GM23338 (cell line): ENCODE measurements at regions not wholly inside any gene's neighbourhood (a gene's known extent, or its start where the extent isn't known, plus 50 kb on each side); places are given as distances from the start of the nearest gene placed in this dataset.

Experiments used
- ATAC-seq: fragments of 200-7000 bp; cut with Tn5 transposase; 3 replicates; pipeline ENCODE4 v1.9.1; 2020
- DNase-seq: peaks from one replicate; pipeline ENCODE4 v3.0.0-alpha.2; 2015; ENCODE audit warnings: low spot score
- H2AFZ ChIP-seq: fragments of 200-600 bp; sonication (generic); 2 replicates; pipeline ENCODE4 v1.8.0; 2016; ENCODE audit warnings: antibody characterized with exemption, mild to moderate bottlenecking, moderate library complexity
- H3F3A ChIP-seq: fragments of 200-600 bp; sonication (generic); replicated peaks from 2 replicates; pipeline ENCODE4 v1.8.0; 2017; ENCODE audit warnings: antibody characterized with exemption, mixed run types, low read depth
- H3K27ac ChIP-seq: fragments of 200-600 bp; sonication (generic); 2 replicates; pipeline ENCODE4 v1.6.1; 2016; ENCODE audit warnings: low read depth
- H3K27me3 ChIP-seq: fragments of 200-600 bp; sonication (generic); 2 replicates; pipeline ENCODE4 v1.8.0; 2016; ENCODE audit warnings: mild to moderate bottlenecking, mixed run types, moderate library complexity; ENCODE audit not compliant: insufficient read depth
- H3K36me3 ChIP-seq: fragments of 200-600 bp; sonication (generic); 2 replicates; pipeline ENCODE4 v1.8.0; 2016; ENCODE audit warnings: mild to moderate bottlenecking; ENCODE audit not compliant: insufficient read depth
- H3K4me1 ChIP-seq: fragments of 200-600 bp; sonication (generic); 2 replicates; pipeline ENCODE4 v1.8.0; 2016; ENCODE audit warnings: mild to moderate bottlenecking, moderate library complexity; ENCODE audit not compliant: insufficient read depth
- H3K4me2 ChIP-seq: fragments of 200-600 bp; sonication (generic); 2 replicates; pipeline ENCODE4 v1.7.1; 2017; ENCODE audit warnings: mixed run types
- H3K4me3 ChIP-seq: fragments of 200-600 bp; sonication (generic); 2 replicates; pipeline ENCODE4 v1.6.1; 2016; ENCODE audit warnings: mixed run types
- H3K79me2 ChIP-seq: fragments of 200-600 bp; sonication (generic); replicated peaks from 2 replicates; pipeline ENCODE4 v1.8.0; 2017; ENCODE audit warnings: mild to moderate bottlenecking; ENCODE audit not compliant: insufficient read depth
- H3K9me2 ChIP-seq: fragments of 200-600 bp; sonication (generic); 2 replicates; pipeline ENCODE4 v1.8.0; 2017; ENCODE audit not compliant: insufficient read depth
- H4K20me1 ChIP-seq: fragments of 200-600 bp; sonication (generic); replicated peaks from 2 replicates; pipeline ENCODE4 v1.8.0; 2017; ENCODE audit warnings: mild to moderate bottlenecking; ENCODE audit not compliant: insufficient read depth
- H3K27ac Mint-ChIP-seq: 2 replicates; pipeline ENCODE4 v1.8.0; 2020; ENCODE audit warnings: inconsistent platforms, mild to moderate bottlenecking, moderate library complexity, mixed read lengths
- H3K27me3 Mint-ChIP-seq: 3 replicates; pipeline ENCODE4 v1.8.0; 2022; ENCODE audit warnings: low read depth, mild to moderate bottlenecking, moderate library complexity, mixed read lengths, inconsistent platforms; ENCODE audit not compliant: insufficient read depth, poor library complexity
- H3K36me3 Mint-ChIP-seq: 3 replicates; pipeline ENCODE4 v1.8.0; 2021; ENCODE audit warnings: low read depth, mild to moderate bottlenecking, inconsistent platforms, moderate library complexity, mixed read lengths
- H3K4me1 Mint-ChIP-seq: 3 replicates; pipeline ENCODE4 v1.8.0; 2020; ENCODE audit warnings: mild to moderate bottlenecking, inconsistent platforms, mixed read lengths
- H3K4me3 Mint-ChIP-seq: 3 replicates; pipeline ENCODE4 v1.8.0; 2021; ENCODE audit warnings: moderate library complexity, mild to moderate bottlenecking, inconsistent platforms, mixed read lengths
- H3K9me3 Mint-ChIP-seq: 3 replicates; pipeline ENCODE4 v1.8.0; 2020; ENCODE audit warnings: moderate library complexity, mild to moderate bottlenecking, inconsistent platforms, mixed read lengths
- ETS1 ChIP-seq: IDR thresholded peaks from 2 replicates; pipeline ENCODE4 v1.6.1; 2016; ENCODE audit warnings: antibody characterized with exemption
- EZH2phosphoT487 ChIP-seq: fragments of 200-600 bp; sonication (generic); IDR thresholded peaks from one replicate; pipeline ENCODE4 v1.8.1; 2018; ENCODE audit warnings: antibody characterized with exemption; ENCODE audit not compliant: unreplicated experiment
- JUNB ChIP-seq: IDR thresholded peaks from one replicate; pipeline ENCODE4 v1.6.1; 2016; ENCODE audit warnings: antibody characterized with exemption; ENCODE audit not compliant: unreplicated experiment
- NANOG ChIP-seq: IDR thresholded peaks from 2 replicates; pipeline ENCODE4 v1.6.1; 2016; ENCODE audit warnings: antibody characterized with exemption, borderline replicate concordance
- POLR2AphosphoS5 ChIP-seq: IDR thresholded peaks from 2 replicates; pipeline ENCODE4 v1.6.1; 2016; ENCODE audit warnings: antibody characterized with exemption, low read depth
- ZNF331 ChIP-seq: fragments of 250-450 bp; sonication (Bioruptor Pico); IDR thresholded peaks from 2 replicates; pipeline ENCODE4 v1.5.0; 2020; ENCODE audit warnings: low read depth, mild to moderate bottlenecking, moderate library complexity
- ZNF462 ChIP-seq: fragments of 250-450 bp; sonication (Bioruptor Pico); IDR thresholded peaks from 2 replicates; pipeline ENCODE4 v1.5.0; 2020; ENCODE audit warnings: mild to moderate bottlenecking, moderate library complexity

- Mint-ChIP-seq H3K9me3 (peaks cover 3% of the 10 kb centered on the region; the same call in 1 of the 3 replicates), H3K36me3 (no peaks in the 10 kb centered on the region; the same call in 2 of the 3 replicates), H3K4me3 (no peak overlapping the region), H3K27ac (no peak overlapping the region), H3K4me1 (peaks cover 46% of the 10 kb centered on the region), H3K27me3 (peaks cover 3% of the 10 kb centered on the region)
- Histone ChIP-seq H3K27me3 (no peaks in the 10 kb centered on the region), H2AFZ (no peak overlapping the region), H4K20me1 (no peaks in the 10 kb centered on the region), H3K27ac (no peak overlapping the region), H3K4me2 (no peak overlapping the region; the same call in 1 of the 2 replicates), H3K79me2 (no peaks in the 10 kb centered on the region), H3K36me3 (no peaks in the 10 kb centered on the region), H3K4me3 (no peak overlapping the region), H3K9me2 (no peaks in the 10 kb centered on the region), H3F3A (peaks cover 6% of the 10 kb centered on the region; the same call in 1 of the 2 replicates), H3K4me1 (peaks cover 46% of the 10 kb centered on the region)
- TF ChIP-seq NANOG (no peak), JUNB (no peak), ETS1 (no peak), POLR2AphosphoS5 (no peak)
- DNase-seq (no peak), ATAC-seq (no peak)
These were observed 83.4 kb downstream of the MYCN start for GRCh38 chr2:16023506-16024360.

- no peaks in the 10 kb centered on the region for H4K20me1 ChIP-seq
- Mint-ChIP-seq H3K27ac (peak overlapping the region; percentile 18; the same call in 1 of the 2 replicates), H3K36me3 (no peaks in the 10 kb centered on the region; the same call in 2 of the 3 replicates), H3K4me1 (peaks cover 43% of the 10 kb centered on the region), H3K4me3 (no peak overlapping the region), H3K27me3 (peaks cover 3% of the 10 kb centered on the region), H3K9me3 (peaks cover 3% of the 10 kb centered on the region; the same call in 1 of the 3 replicates)
- TF ChIP-seq ZNF331 (no peak), EZH2phosphoT487 (no peak), ZNF462 (CRISPR knock-in tag) (no peak)
- peak overlapping the region; percentile 69 for H3K27ac ChIP-seq
- no peaks in the 10 kb centered on the region for H3K36me3 ChIP-seq
- DNase-seq = no peak
- H3K27me3 ChIP-seq = no peaks in the 10 kb centered on the region
- no peaks in the 10 kb centered on the region for H3K9me2 ChIP-seq
- peak overlapping the region; percentile 41 for H3K4me2 ChIP-seq
- H3F3A ChIP-seq = peaks cover 6% of the 10 kb centered on the region; the same call in 1 of the 2 replicates
- H2AFZ ChIP-seq = peak overlapping the region; percentile 48
- H3K79me2 ChIP-seq = no peaks in the 10 kb centered on the region
- ATAC-seq = peak; percentile 86
- H3K4me1 ChIP-seq = peaks cover 41% of the 10 kb centered on the region
- H3K4me3 ChIP-seq = no peak overlapping the region
These were observed 82.3 kb downstream of the MYCN start for GRCh38 chr2:16022548-16023240.
